DND-41 (cell line): ENCODE measurements at regions not wholly inside any gene's neighbourhood (a gene's known extent, or its start where the extent isn't known, plus 50 kb on each side); places are given as distances from the start of the nearest gene placed in this dataset.

Source experiments
- ATAC-seq: fragments of 200-7000 bp; cut with Tn5 transposase; 3 replicates; pipeline ENCODE4 v1.9.1; 2021; ENCODE audit warnings: low read depth; ENCODE audit not compliant: insufficient read depth
- DNase-seq: peaks from one replicate; pipeline ENCODE4 v3.0.0-alpha.2; 2020
- H2AFZ ChIP-seq: 2 replicates; pipeline ENCODE4 v1.6.0; 2012; ENCODE audit warnings: low read depth, low read length
- H3K27ac ChIP-seq: 2 replicates; pipeline ENCODE4 v1.5.1; 2012; ENCODE audit warnings: low read length, inconsistent platforms
- H3K27me3 ChIP-seq: fragments of 200-600 bp; sonication (generic); 2 replicates; pipeline ENCODE4 v1.6.0; 2012; ENCODE audit warnings: low read length, mild to moderate bottlenecking, inconsistent platforms; ENCODE audit not compliant: insufficient read depth, poor library complexity
- H3K36me3 ChIP-seq: 2 replicates; pipeline ENCODE4 v1.5.1; 2012; ENCODE audit warnings: low read length, inconsistent platforms; ENCODE audit not compliant: insufficient read depth
- H3K4me1 ChIP-seq: 2 replicates; pipeline ENCODE4 v1.5.1; 2012; ENCODE audit warnings: mild to moderate bottlenecking, low read length; ENCODE audit not compliant: insufficient read depth
- H3K4me2 ChIP-seq: 2 replicates; pipeline ENCODE4 v1.6.0; 2012; ENCODE audit warnings: mild to moderate bottlenecking, moderate library complexity, low read length, inconsistent platforms; ENCODE audit not compliant: insufficient read depth
- H3K4me3 ChIP-seq, 2 experiments: fragments of 200-600 bp in 1 of 2; shearing (Covaris generic) in 1 of 2; 2 replicates each; pipeline ENCODE4 v1.5.1; 2012 to 2016; ENCODE audit warnings: inconsistent platforms in 2 of 2, low read length in 2 of 2, mild to moderate bottlenecking in 2 of 2, low read depth in 1 of 2, moderate library complexity in 1 of 2
- H3K79me2 ChIP-seq: 2 replicates; pipeline ENCODE4 v1.6.0; 2012; ENCODE audit warnings: low read length, inconsistent platforms; ENCODE audit not compliant: insufficient read depth
- H3K9ac ChIP-seq: 2 replicates; pipeline ENCODE4 v1.6.0; 2012; ENCODE audit warnings: low read depth, mild to moderate bottlenecking, inconsistent platforms, low read length, moderate library complexity
- H3K9me3 ChIP-seq: 2 replicates; pipeline ENCODE4 v1.5.1; 2012; ENCODE audit warnings: low read length, moderate library complexity, mild to moderate bottlenecking, inconsistent platforms; ENCODE audit not compliant: insufficient read depth, severe bottlenecking
- H4K20me1 ChIP-seq: 2 replicates; pipeline ENCODE4 v1.6.0; 2012; ENCODE audit warnings: low read length; ENCODE audit not compliant: insufficient read depth
- CTCF ChIP-seq: IDR thresholded peaks from 2 replicates; pipeline ENCODE4 v1.5.1; 2012; ENCODE audit warnings: borderline replicate concordance, low read length, moderate library complexity, mild to moderate bottlenecking; ENCODE audit not compliant: poor library complexity, severe bottlenecking; ENCODE audit errors: extremely low read depth
- EZH2 ChIP-seq: IDR thresholded peaks from 3 replicates; pipeline ENCODE4 v1.6.1; 2012; ENCODE audit warnings: borderline replicate concordance, low read depth, mild to moderate bottlenecking, moderate library complexity, low read length, inconsistent platforms; ENCODE audit not compliant: severe bottlenecking

GRCh38 chr12:127287256-127287655, 979.7 kb upstream of the TMEM132C start:
- H3K79me2 ChIP-seq, result no peaks in the 10 kb centered on the region
- H3K4me2 ChIP-seq, result no peak overlapping the region
- no peak for ATAC-seq
- no peaks in the 10 kb centered on the region for H3K36me3 ChIP-seq
- no peak for DNase-seq
- H3K9me3 ChIP-seq, result peaks cover 4% of the 10 kb centered on the region
- no peak overlapping the region for H2AFZ ChIP-seq
- no peaks in the 10 kb centered on the region for H3K27me3 ChIP-seq
- no peaks in the 10 kb centered on the region for H4K20me1 ChIP-seq
- H3K9ac ChIP-seq, result no peak overlapping the region
- H3K4me3 ChIP-seq, result no peak overlapping the region
- TF ChIP-seq EZH2 (no peak), CTCF (no peak)
- H3K4me1 ChIP-seq, result no peaks in the 10 kb centered on the region
- no peak overlapping the region for H3K27ac ChIP-seq

GRCh38 chr12:127290251-127290650, 976.7 kb upstream of the TMEM132C start:
- no peak for TF ChIP-seq CTCF
- TF ChIP-seq EZH2, result no peak
- Histone ChIP-seq H3K9me3 (peaks cover 4% of the 10 kb centered on the region), H3K27me3 (no peaks in the 10 kb centered on the region), H3K79me2 (no peaks in the 10 kb centered on the region), H3K36me3 (no peaks in the 10 kb centered on the region), H3K4me3 (no peak overlapping the region), H3K9ac (no peak overlapping the region), H3K4me2 (no peak overlapping the region), H2AFZ (no peak overlapping the region), H3K27ac (no peak overlapping the region), H3K4me1 (no peaks in the 10 kb centered on the region), H4K20me1 (no peaks in the 10 kb centered on the region)
- DNase-seq (no peak), ATAC-seq (no peak)

GRCh38 chr12:127292736-127293135, 974.2 kb upstream of the TMEM132C start:
- TF ChIP-seq EZH2, result no peak
- TF ChIP-seq CTCF, result no peak
- Histone ChIP-seq H3K79me2 (no peaks in the 10 kb centered on the region), H4K20me1 (no peaks in the 10 kb centered on the region), H3K4me2 (no peak overlapping the region), H3K4me3 (no peak overlapping the region), H3K4me1 (no peaks in the 10 kb centered on the region), H3K9ac (no peak overlapping the region), H3K27ac (no peak overlapping the region), H3K27me3 (no peaks in the 10 kb centered on the region), H2AFZ (no peak overlapping the region), H3K36me3 (no peaks in the 10 kb centered on the region), H3K9me3 (peaks cover 3% of the 10 kb centered on the region)
- no peak for DNase-seq
- ATAC-seq, result no peak
